Prostate gland (tissue), 2 donors: ENCODE measurements at regions not wholly inside any gene's neighbourhood (a gene's known extent, or its start where the extent isn't known, plus 50 kb on each side); places are given as distances from the start of the nearest gene placed in this dataset.

Experiments
- POLR2A ChIP-seq: fragments of 450-650 bp; IDR thresholded peaks from one replicate; pipeline ENCODE4 v1.6.1; 2016; ENCODE audit warnings: antibody characterized with exemption, mild to moderate bottlenecking
- POLR2AphosphoS5 ChIP-seq: sonication (generic); formaldehyde crosslinking; IDR thresholded peaks from one replicate; pipeline ENCODE4 v1.6.1; 2017; ENCODE audit warnings: antibody characterized with exemption
- TF ChIP-seq, protein P1 (sequence below), 4 experiments: fragments of 200-600 bp in 2 of 4; fragments of 450-650 bp in 2 of 4; sonication (generic) in 2 of 4; IDR thresholded peaks; 1 replicate in 3 of 4; 2 replicates in 1 of 4; pipeline ENCODE4 v1.5.1; 2016 to 2019; ENCODE audit warnings: antibody characterized with exemption in 4 of 4, mild to moderate bottlenecking in 2 of 4, moderate library complexity in 2 of 4

- TF ChIP-seq, protein P1, sequence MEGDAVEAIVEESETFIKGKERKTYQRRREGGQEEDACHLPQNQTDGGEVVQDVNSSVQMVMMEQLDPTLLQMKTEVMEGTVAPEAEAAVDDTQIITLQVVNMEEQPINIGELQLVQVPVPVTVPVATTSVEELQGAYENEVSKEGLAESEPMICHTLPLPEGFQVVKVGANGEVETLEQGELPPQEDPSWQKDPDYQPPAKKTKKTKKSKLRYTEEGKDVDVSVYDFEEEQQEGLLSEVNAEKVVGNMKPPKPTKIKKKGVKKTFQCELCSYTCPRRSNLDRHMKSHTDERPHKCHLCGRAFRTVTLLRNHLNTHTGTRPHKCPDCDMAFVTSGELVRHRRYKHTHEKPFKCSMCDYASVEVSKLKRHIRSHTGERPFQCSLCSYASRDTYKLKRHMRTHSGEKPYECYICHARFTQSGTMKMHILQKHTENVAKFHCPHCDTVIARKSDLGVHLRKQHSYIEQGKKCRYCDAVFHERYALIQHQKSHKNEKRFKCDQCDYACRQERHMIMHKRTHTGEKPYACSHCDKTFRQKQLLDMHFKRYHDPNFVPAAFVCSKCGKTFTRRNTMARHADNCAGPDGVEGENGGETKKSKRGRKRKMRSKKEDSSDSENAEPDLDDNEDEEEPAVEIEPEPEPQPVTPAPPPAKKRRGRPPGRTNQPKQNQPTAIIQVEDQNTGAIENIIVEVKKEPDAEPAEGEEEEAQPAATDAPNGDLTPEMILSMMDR (IDR thresholded peaks at IDR 0.05): no peak
- TF ChIP-seq POLR2A: no peak
- TF ChIP-seq POLR2AphosphoS5: no peak
These were observed 565.4 kb downstream of the NXPH1 start for GRCh38 chr7:8998762-8999161.
